D721Med (cell line): ENCODE measurements at regions not wholly inside any gene's neighbourhood (a gene's known extent, or its start where the extent isn't known, plus 50 kb on each side); places are given as distances from the start of the nearest gene placed in this dataset.
"Not testable (repeated sequence)": the region's sequence is repeated elsewhere in the genome, so short reads cannot be mapped to it uniquely, and the experiment has no call there.

Source experiments
- DNase-seq: peaks from one replicate; pipeline ENCODE4 v3.0.0; 2011; ENCODE audit warnings: low spot score; ENCODE audit not compliant: insufficient read length
- FAIRE-seq: peaks from 2 replicates; lab custom pipeline; 2011; peaks lifted over from hg19 to GRCh38; lab: Jason Lieb, UNC
- TF ChIP-seq, protein P1 (sequence below): IDR thresholded peaks from 2 replicates; pipeline ENCODE4 v1.5.1; 2012; ENCODE audit warnings: mild to moderate bottlenecking, control low read depth; ENCODE audit not compliant: insufficient read depth; ENCODE audit errors: missing control alignments

- FAIRE-seq (no peak), DNase-seq (no peak)
- TF ChIP-seq, protein P1, sequence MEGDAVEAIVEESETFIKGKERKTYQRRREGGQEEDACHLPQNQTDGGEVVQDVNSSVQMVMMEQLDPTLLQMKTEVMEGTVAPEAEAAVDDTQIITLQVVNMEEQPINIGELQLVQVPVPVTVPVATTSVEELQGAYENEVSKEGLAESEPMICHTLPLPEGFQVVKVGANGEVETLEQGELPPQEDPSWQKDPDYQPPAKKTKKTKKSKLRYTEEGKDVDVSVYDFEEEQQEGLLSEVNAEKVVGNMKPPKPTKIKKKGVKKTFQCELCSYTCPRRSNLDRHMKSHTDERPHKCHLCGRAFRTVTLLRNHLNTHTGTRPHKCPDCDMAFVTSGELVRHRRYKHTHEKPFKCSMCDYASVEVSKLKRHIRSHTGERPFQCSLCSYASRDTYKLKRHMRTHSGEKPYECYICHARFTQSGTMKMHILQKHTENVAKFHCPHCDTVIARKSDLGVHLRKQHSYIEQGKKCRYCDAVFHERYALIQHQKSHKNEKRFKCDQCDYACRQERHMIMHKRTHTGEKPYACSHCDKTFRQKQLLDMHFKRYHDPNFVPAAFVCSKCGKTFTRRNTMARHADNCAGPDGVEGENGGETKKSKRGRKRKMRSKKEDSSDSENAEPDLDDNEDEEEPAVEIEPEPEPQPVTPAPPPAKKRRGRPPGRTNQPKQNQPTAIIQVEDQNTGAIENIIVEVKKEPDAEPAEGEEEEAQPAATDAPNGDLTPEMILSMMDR, result no peak
Observed at GRCh38 chr2:241968417-241968816, 98.9 kb downstream of the RTP5 start.

- not testable (repeated sequence) for DNase-seq, FAIRE-seq
Observed at GRCh38 chr2:241969182-241969581, 99.7 kb downstream of the RTP5 start.

- DNase-seq, result no peak
- TF ChIP-seq, protein P1, result no peak
- FAIRE-seq, result no peak
Observed at GRCh38 chr2:241970716-241971115, 101.2 kb downstream of the RTP5 start.

DNA sequence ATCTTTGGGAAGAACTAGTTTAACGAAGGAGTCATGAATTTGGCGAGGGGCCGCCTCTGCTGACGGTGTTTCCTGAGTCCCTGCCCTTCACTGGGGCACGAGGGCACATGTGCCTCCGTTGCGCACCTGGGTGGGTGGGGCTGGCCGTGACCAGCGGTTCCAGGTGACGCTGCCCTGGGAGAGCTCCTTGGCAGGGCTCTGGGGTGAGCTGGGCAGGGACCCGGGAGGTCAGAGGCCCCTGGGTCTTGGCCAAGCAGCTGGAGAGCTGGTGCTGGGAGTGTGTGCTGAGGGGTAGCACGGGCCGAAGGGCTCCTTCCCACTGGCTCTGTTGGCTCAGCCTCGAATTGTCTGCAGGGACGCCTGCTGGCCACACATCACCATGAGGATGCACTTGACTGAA lies 104.6 kb downstream of the RTP5 start:
- TF ChIP-seq, protein P1, result no peak
- no peak for DNase-seq
- FAIRE-seq, result no peak

DNA sequence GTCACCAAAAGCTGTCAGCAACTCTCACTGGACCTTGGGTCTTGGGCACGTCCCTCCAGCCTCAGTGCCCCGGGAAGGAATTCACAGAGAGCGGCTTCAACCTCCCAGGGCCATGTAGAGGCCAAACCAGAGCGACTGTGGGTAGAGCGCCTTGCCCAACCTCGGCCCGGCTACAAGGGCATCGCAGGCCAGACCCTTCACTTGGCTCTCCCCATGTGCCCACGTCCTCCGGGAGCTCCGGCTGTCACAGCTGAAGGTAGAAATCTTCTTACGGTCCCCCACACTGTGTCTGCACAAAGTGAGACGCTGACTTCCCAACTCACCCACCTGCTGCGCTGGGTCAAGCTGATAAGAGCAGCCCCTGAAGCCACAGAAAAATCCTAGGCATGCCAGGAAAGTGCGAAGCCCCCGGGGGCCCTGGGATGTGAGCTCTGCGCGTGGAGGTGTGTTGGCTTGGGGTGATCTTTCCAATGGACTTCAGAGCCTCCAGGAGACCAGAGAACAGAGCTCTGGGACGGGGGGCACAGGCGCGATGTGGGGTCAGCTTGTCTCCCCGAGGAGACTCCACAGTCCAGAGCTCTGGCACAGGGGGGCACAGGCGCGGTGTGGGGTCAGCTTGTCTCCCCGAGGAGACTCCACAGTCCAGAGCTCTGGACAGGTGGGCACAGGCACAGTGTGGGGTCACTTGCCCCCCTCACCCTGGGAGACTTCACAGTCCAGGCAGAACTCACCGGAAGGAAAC lies 105.5 kb downstream of the RTP5 start:
- TF ChIP-seq, protein P1, result no peak
- DNase-seq, result no peak
- FAIRE-seq, result no peak

- FAIRE-seq (no peak), DNase-seq (no peak)
- TF ChIP-seq, protein P1, result no peak
Observed at GRCh38 chr2:241975593-241976284, 106.2 kb downstream of the RTP5 start.

GRCh38 chr2:241976296-241976695 lies 106.8 kb downstream of the RTP5 start:
- DNase-seq (no peak), FAIRE-seq (no peak)
- TF ChIP-seq, protein P1, result no peak
